Spleen (tissue), 11 donors: ENCODE measurements at regions not wholly inside any gene's neighbourhood (a gene's known extent, or its start where the extent isn't known, plus 50 kb on each side); places are given as distances from the start of the nearest gene placed in this dataset.

Experiments used
- DNase-seq: peaks from one replicate; pipeline ENCODE4 v3.0.0-alpha.2; 2020
- H3K27ac ChIP-seq, 8 donors: fragments of 200-600 bp; sonication (generic) in 7 of 8; 1 replicate in 4 of 8; 2 replicates in 4 of 8; pipeline versions ENCODE4 v1.5.0 to v1.8.0; 2016 to 2021; ENCODE audit warnings: inconsistent platforms in 4 of 8, mild to moderate bottlenecking in 4 of 8, moderate library complexity in 1 of 8
- H3K27me3 ChIP-seq, 7 donors: fragments of 200-600 bp; sonication (generic) in 6 of 7; replicated peaks in 1 of 7; 1 replicate in 4 of 7; 2 replicates in 3 of 7; pipeline versions ENCODE4 v1.5.0 to v1.8.0; 2016 to 2021; ENCODE audit warnings: inconsistent platforms in 3 of 7, mild to moderate bottlenecking in 1 of 7
- H3K36me3 ChIP-seq, 6 donors: fragments of 200-600 bp; sonication (generic) in 5 of 6; 1 replicate in 4 of 6; 2 replicates in 2 of 6; pipeline versions ENCODE4 v1.5.0 to v1.8.0; 2016 to 2021; ENCODE audit warnings: inconsistent platforms in 2 of 6
- H3K4me1 ChIP-seq, 6 donors: fragments of 200-600 bp; sonication (generic) in 5 of 6; 1 replicate in 3 of 6; 2 replicates in 3 of 6; pipeline versions ENCODE4 v1.5.0 to v1.8.0; 2016 to 2021; ENCODE audit warnings: inconsistent platforms in 3 of 6
- H3K4me3 ChIP-seq, 8 donors: fragments of 200-600 bp; sonication (generic) in 7 of 8; 1 replicate in 4 of 8; 2 replicates in 4 of 8; pipeline versions ENCODE4 v1.5.0 to v1.8.0; 2016 to 2021; ENCODE audit warnings: inconsistent platforms in 4 of 8, mild to moderate bottlenecking in 4 of 8, moderate library complexity in 2 of 8
- H3K9me3 ChIP-seq, 8 donors: fragments of 200-600 bp; sonication (generic) in 7 of 8; 1 replicate in 4 of 8; 2 replicates in 4 of 8; pipeline versions ENCODE4 v1.5.0 to v1.8.0; 2016 to 2021; ENCODE audit warnings: inconsistent platforms in 4 of 8
- CTCF ChIP-seq, 11 experiments: fragments of 200-600 bp in 7 of 11; fragments of 450-650 bp in 4 of 11; sonication (generic) in 4 of 11; IDR thresholded peaks in 8 of 11; conservative IDR thresholded peaks in 3 of 11; 1 replicate in 7 of 11; 2 replicates in 4 of 11; pipeline versions ENCODE4 v1.4.0 to v1.8.0; 2016 to 2021; ENCODE audit warnings: antibody characterized with exemption in 11 of 11, inconsistent platforms in 4 of 11, mild to moderate bottlenecking in 1 of 11
- POLR2A ChIP-seq, 3 donors: fragments of 450-650 bp; IDR thresholded peaks; one replicate each; pipeline ENCODE4 v1.5.1; 2017; ENCODE audit warnings: antibody characterized with exemption in 3 of 3, mild to moderate bottlenecking in 1 of 3
- POLR2AphosphoS5 ChIP-seq, 3 donors: sonication (generic); formaldehyde crosslinking; IDR thresholded peaks; one replicate each; pipeline ENCODE4 v1.5.1; 2017; ENCODE audit warnings: antibody characterized with exemption in 3 of 3
- WGBS, 5 donors: extraction: QIAGEN DNeasy Blood & Tissue Kit in 3 of 5; methylation state at CpG; one replicate each; pipeline versions ENCODE4 v1.1.5 to v1.1.7; 2013 to 2018; 5-methylcytosine and 5-hydroxymethylcytosine counted together
- intact Hi-C: fragments of 100-400 bp; cut with DNase I; formaldehyde crosslinking; loops from one replicate; pipeline ENCODE4 v1.15.0; 2023; ENCODE audit warnings: low total_unique reads
- donor health status: healthy with polysubstance abuse.
- donor health status: DM: no; HTN: no; CAD: no; lungs with moderate emphysema.
- donor health status: DM: no; HTN: no; CAD: no.
- donor health status: Bipolar disorder and iron deficiency.
- donor health status: healthy.
- donor health status: DM: no; HTN: no; CAD: no.
- donor health status: DM: yes; HTN: yes; CAD: no.

GRCh38 chr2:8568543-8569302 lies 113.1 kb upstream of the ID2 start:
- peaks cover 0 to 18% (median 4%) of the 10 kb centered on the region in 6 donors for H3K4me1 ChIP-seq
- peaks cover 0 to 12% (median 0%) of the 10 kb centered on the region in 7 donors for H3K27me3 ChIP-seq
- no peaks in the 10 kb centered on the region for H3K9me3 ChIP-seq
- intact Hi-C loops, result no loop called here
- no peaks in the 10 kb centered on the region for H3K36me3 ChIP-seq
- no peak for TF ChIP-seq POLR2AphosphoS5 (IDR thresholded peaks at IDR 0.05)
- no peak overlapping the region for H3K27ac ChIP-seq
- 79 to 90% (median 87%) methylated on average over 12 of the region's 12 CpGs for WGBS, 5 donors
- H3K4me3 ChIP-seq, result no peak overlapping the region
- no peak for DNase-seq

GRCh38 chr2:8569332-8569930 lies 112.4 kb upstream of the ID2 start:
- WGBS, 5 donors, result 83 to 90% (median 88%) methylated on average over 11 of the region's 11 CpGs

GRCh38 chr2:8570637-8571036 lies 111.2 kb upstream of the ID2 start:
- 93 to 96% (median 94%) methylated on average over 11 to 14 of the region's 14 CpGs for WGBS, 5 donors
- peaks cover 14 to 37% (median 23%) of the 10 kb centered on the region in 6 donors for H3K4me1 ChIP-seq
- peaks cover 0 to 30% (median 0%) of the 10 kb centered on the region in 7 donors for H3K27me3 ChIP-seq
- DNase-seq, result no peak
- H3K36me3 ChIP-seq, result no peaks in the 10 kb centered on the region
- intact Hi-C loops, result no loop called here
- no peaks in the 10 kb centered on the region for H3K9me3 ChIP-seq
- H3K4me3 ChIP-seq, result no peak overlapping the region
- TF ChIP-seq CTCF (IDR thresholded peaks at IDR 0.05 in 8 of 11, conservative IDR thresholded peaks at IDR 0.05 in 3 of 11), result no peak
- TF ChIP-seq POLR2AphosphoS5 (IDR thresholded peaks at IDR 0.05), result no peak
- no peak for TF ChIP-seq POLR2A (IDR thresholded peaks at IDR 0.05)
- H3K27ac ChIP-seq, result no peak overlapping the region

More at GRCh38 chr2:8569332-8569930, 112.4 kb upstream of the ID2 start:
- Histone ChIP-seq H3K4me3 (no peak overlapping the region), H3K27me3 (peaks cover 0 to 19% (median 0%) of the 10 kb centered on the region in 7 donors), H3K9me3 (no peaks in the 10 kb centered on the region), H3K27ac (no peak overlapping the region), H3K4me1 (peaks cover 2 to 25% (median 11%) of the 10 kb centered on the region in 6 donors), H3K36me3 (no peaks in the 10 kb centered on the region)
- no peak for TF ChIP-seq POLR2A (IDR thresholded peaks at IDR 0.05)
- no peak for TF ChIP-seq POLR2AphosphoS5 (IDR thresholded peaks at IDR 0.05)
- TF ChIP-seq CTCF (IDR thresholded peaks at IDR 0.05 in 8 of 11, conservative IDR thresholded peaks at IDR 0.05 in 3 of 11), result no peak
- intact Hi-C loops, result no loop called here
- no peak for DNase-seq

GRCh38 chr2:8571301-8571791 lies 110.5 kb upstream of the ID2 start:
- peaks cover 20 to 44% (median 30%) of the 10 kb centered on the region in 6 donors for H3K4me1 ChIP-seq
- WGBS, 5 donors, result 73 to 81% (median 78%) methylated on average over 13 of the region's 13 CpGs
- DNase-seq, result no peak
- H3K4me3 ChIP-seq, result no peak overlapping the region
- intact Hi-C loops, result no loop called here
- no peaks in the 10 kb centered on the region for H3K36me3 ChIP-seq
- H3K27me3 ChIP-seq, result peaks cover 0 to 35% (median 0%) of the 10 kb centered on the region in 7 donors
- TF ChIP-seq CTCF (IDR thresholded peaks at IDR 0.05 in 8 of 11, conservative IDR thresholded peaks at IDR 0.05 in 3 of 11), result no peak
- TF ChIP-seq POLR2AphosphoS5 (IDR thresholded peaks at IDR 0.05), result no peak
- TF ChIP-seq POLR2A (IDR thresholded peaks at IDR 0.05), result no peak
- no peak overlapping the region for H3K27ac ChIP-seq
- no peaks in the 10 kb centered on the region for H3K9me3 ChIP-seq
